ENCODE measurements at regions not wholly inside any gene's neighbourhood (a gene's known extent, or its start where the extent isn't known, plus 50 kb on each side); places are given as distances from the start of the nearest gene placed in this dataset.
A peak's percentile ranks its signal among the peaks of the same experiment; 100 is the strongest.

GRCh38 chr18:33817096-33817495, 239.1 kb downstream of the ASXL3 start:
- peak; percentile 13 for DNase-seq (ENCODE audit: low read depth)

DNA sequence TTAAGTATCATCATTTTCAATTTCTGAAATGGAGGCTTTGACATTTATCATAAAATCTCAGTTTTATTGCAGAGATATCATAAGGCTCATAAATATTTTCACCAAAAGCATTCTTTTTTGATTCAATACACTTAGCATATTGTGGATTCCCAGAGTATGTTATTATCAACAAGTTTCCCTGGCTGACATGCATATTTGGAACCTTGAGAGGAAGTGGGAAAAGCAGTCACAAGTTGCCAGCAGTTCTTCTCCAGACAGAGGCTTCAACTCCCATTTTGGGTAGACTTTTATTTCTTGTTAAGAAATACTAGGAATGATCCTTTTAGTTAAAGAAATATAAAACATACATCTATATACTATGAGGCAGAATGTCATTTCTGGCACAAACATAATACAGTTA, 236.5 kb downstream of the ASXL3 start:
- DNase-seq (ENCODE audit: low read depth), result no peak

DNA sequence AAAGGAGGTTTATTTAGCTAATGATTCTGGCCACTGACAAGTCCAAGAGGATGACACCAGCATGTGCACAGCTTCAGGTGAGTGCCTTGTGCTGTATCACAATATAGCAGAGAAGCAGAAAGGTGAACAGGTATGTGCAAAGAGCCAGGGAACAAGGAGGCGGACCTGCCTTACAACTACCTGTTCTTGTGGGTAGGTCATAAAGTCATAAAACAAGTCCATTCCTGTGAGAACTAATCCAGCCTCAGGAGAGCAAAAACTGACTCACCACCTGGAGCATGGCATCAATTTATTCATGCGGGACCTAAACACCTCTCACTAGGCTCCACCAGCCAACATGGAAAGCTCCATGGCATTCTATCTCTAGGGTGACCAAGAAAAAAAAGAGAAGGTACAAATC, 234.2 kb downstream of the ASXL3 start:
- no peak for DNase-seq (ENCODE audit: low read depth)

- no peak for DNase-seq (ENCODE audit: low read depth)
Observed at GRCh38 chr18:33805592-33805991, 227.6 kb downstream of the ASXL3 start.

DNA sequence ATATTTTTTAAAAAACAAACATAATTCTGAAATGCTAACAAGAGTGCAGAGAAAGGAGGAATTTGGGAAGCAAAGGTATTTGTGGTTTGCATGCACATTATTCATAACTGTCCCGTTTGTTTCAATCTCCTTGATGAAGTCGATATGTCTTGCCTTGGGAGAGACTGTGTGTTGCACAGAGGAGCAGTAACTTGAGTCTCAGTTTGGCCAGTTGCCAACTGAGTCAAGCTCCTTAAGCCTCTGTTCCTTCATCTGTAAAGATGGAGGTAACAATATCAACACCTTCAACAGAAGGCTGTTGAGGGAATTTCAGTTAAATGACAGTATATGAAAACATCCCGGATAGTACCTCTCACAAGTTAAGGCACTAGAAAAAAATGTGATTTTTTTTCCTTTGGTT, 226.2 kb downstream of the ASXL3 start:
- peak; percentile 72 for DNase-seq (ENCODE audit: low read depth)

- no peak for DNase-seq (ENCODE audit: low read depth)
Observed at GRCh38 chr18:33803636-33804035, 225.6 kb downstream of the ASXL3 start.

- DNase-seq (ENCODE audit: low read depth), result no peak
Observed at GRCh38 chr18:33802955-33803354, 224.9 kb downstream of the ASXL3 start.
